SU-DHL-6 (cell line): ENCODE measurements at regions not wholly inside any gene's neighbourhood (a gene's known extent, or its start where the extent isn't known, plus 50 kb on each side); places are given as distances from the start of the nearest gene placed in this dataset.

ENCODE experiments used
- H2AFZ ChIP-seq: fragments of 200-600 bp; sonication (generic); 2 replicates; pipeline ENCODE4 v1.6.1; 2014; ENCODE audit warnings: low read depth, mild to moderate bottlenecking, moderate library complexity, mixed read lengths, antibody characterized with exemption, low read length; ENCODE audit not compliant: severe bottlenecking
- H3F3A ChIP-seq: fragments of 200-600 bp; shearing (Covaris generic); 2 replicates; pipeline ENCODE4 v1.6.0; 2016; ENCODE audit warnings: antibody characterized with exemption, mild to moderate bottlenecking; ENCODE audit not compliant: insufficient read depth
- H3K27ac ChIP-seq: fragments of 200-600 bp; sonication (generic); 2 replicates; pipeline ENCODE4 v1.5.1; 2016; ENCODE audit warnings: low read depth, mild to moderate bottlenecking, low read length, moderate library complexity, mixed read lengths
- H3K27me3 ChIP-seq: fragments of 200-600 bp; sonication (generic), shearing (Covaris generic); 2 replicates; pipeline ENCODE4 v1.6.0; 2014; ENCODE audit warnings: mild to moderate bottlenecking, low read length
- H3K36me3 ChIP-seq: fragments of 200-600 bp; sonication (generic); 2 replicates; pipeline ENCODE4 v1.6.1; 2014; ENCODE audit warnings: mild to moderate bottlenecking, low read length, mixed read lengths
- H3K4me2 ChIP-seq: fragments of 300-600, 200-600 bp; shearing (Covaris generic), sonication (generic); 2 replicates; pipeline ENCODE4 v1.6.0; 2014; ENCODE audit warnings: low read length, low read depth, mild to moderate bottlenecking; ENCODE audit not compliant: poor library complexity, severe bottlenecking
- H3K4me3 ChIP-seq: fragments of 200-600 bp; sonication (generic); 2 replicates; pipeline ENCODE4 v1.5.1; 2014; ENCODE audit warnings: antibody characterized with exemption, low read length, mild to moderate bottlenecking, mixed read lengths; ENCODE audit not compliant: insufficient read depth, poor library complexity, severe bottlenecking
- H3K79me2 ChIP-seq: fragments of 200-600 bp; sonication (generic); 2 replicates; pipeline ENCODE4 v1.6.1; 2014; ENCODE audit warnings: mild to moderate bottlenecking, low read length, moderate library complexity; ENCODE audit not compliant: insufficient read depth
- H3K9ac ChIP-seq: fragments of 200-600 bp; sonication (generic); 2 replicates; pipeline ENCODE4 v1.7.0; 2014; ENCODE audit warnings: mild to moderate bottlenecking, low read length
- H3K9me2 ChIP-seq: fragments of 200-600 bp; sonication (generic); replicated peaks from 2 replicates; pipeline ENCODE4 v1.6.1; 2014; ENCODE audit warnings: low read length; ENCODE audit not compliant: insufficient read depth
- H3K9me3 ChIP-seq: fragments of 200-600 bp; sonication (generic); 2 replicates; pipeline ENCODE4 v1.6.1; 2014; ENCODE audit warnings: low read length, mixed read lengths; ENCODE audit not compliant: insufficient read depth
- H4K20me1 ChIP-seq: fragments of 200-600 bp; sonication (generic); 2 replicates; pipeline ENCODE4 v1.6.1; 2014; ENCODE audit warnings: low read depth, mild to moderate bottlenecking, antibody characterized with exemption, low read length, moderate library complexity, mixed read lengths
- EZH2phosphoT487 ChIP-seq: fragments of 200-600 bp; sonication (generic), shearing (Covaris generic); conservative IDR thresholded peaks from 2 replicates; pipeline ENCODE4 v1.6.1; 2018; ENCODE audit warnings: mild to moderate bottlenecking, antibody characterized with exemption, low read length, moderate library complexity, mixed read lengths
- TF ChIP-seq, protein P1 (sequence below): fragments of 200-600 bp; sonication (generic); IDR thresholded peaks from one replicate; pipeline ENCODE4 v1.5.1; 2017; ENCODE audit warnings: antibody characterized with exemption, mild to moderate bottlenecking, low read length, moderate library complexity; ENCODE audit not compliant: insufficient read depth, poor library complexity, severe bottlenecking

DNA sequence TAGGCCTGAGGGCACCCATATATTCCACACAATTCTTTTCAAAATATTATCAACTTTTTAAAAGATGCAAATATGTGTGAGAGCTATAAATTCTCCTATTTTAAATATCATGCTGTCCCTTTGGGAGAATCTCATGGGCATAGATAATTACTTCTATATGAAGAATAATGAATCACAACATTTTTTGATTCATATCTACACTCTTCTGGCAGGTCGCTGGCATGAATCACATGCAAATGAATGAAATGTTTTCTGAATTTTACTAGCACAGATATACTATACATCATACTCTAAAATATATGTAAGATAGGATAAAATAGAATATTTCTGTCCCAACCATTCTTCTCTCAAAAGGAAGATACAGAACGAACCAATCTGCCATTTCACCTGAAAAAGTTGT is 277.7 kb upstream of the KCNH8 start:
- Histone ChIP-seq H4K20me1 (no peaks in the 10 kb centered on the region), H3K9me3 (no peaks in the 10 kb centered on the region), H3K27ac (no peak overlapping the region), H3F3A (no peaks in the 10 kb centered on the region), H3K79me2 (no peaks in the 10 kb centered on the region), H3K4me3 (no peak overlapping the region), H2AFZ (no peak overlapping the region), H3K4me2 (no peak overlapping the region), H3K27me3 (no peaks in the 10 kb centered on the region), H3K9ac (no peak overlapping the region), H3K9me2 (no peaks in the 10 kb centered on the region), H3K36me3 (no peaks in the 10 kb centered on the region)
- TF ChIP-seq, protein P1, sequence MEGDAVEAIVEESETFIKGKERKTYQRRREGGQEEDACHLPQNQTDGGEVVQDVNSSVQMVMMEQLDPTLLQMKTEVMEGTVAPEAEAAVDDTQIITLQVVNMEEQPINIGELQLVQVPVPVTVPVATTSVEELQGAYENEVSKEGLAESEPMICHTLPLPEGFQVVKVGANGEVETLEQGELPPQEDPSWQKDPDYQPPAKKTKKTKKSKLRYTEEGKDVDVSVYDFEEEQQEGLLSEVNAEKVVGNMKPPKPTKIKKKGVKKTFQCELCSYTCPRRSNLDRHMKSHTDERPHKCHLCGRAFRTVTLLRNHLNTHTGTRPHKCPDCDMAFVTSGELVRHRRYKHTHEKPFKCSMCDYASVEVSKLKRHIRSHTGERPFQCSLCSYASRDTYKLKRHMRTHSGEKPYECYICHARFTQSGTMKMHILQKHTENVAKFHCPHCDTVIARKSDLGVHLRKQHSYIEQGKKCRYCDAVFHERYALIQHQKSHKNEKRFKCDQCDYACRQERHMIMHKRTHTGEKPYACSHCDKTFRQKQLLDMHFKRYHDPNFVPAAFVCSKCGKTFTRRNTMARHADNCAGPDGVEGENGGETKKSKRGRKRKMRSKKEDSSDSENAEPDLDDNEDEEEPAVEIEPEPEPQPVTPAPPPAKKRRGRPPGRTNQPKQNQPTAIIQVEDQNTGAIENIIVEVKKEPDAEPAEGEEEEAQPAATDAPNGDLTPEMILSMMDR, result no peak
- no peak for TF ChIP-seq EZH2phosphoT487

DNA sequence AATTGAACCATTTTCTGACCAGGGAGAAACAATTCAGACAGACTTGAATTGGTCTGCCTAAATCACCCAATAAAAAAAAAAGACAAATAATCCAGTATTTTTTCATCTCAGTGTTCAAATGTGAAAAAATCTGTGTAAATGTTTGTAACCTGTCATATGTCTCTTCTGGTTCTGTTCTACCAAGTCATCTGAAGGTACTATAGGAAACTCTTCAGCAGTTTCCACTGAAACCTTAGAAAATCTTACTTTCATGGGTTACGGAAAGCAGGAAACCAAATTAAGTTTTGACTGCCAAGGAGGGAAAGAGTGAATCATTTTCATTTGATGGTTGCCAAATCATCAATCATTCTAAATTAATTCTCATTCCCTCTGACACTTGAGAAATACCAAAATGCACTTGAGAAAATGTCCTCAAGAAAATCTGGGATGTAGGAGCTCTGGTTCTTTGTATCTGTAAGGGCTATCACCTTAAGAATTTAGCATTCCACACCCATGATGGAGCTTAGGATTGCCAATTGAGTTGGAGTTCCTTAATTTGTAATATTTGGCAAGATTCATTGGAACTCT is 278.2 kb upstream of the KCNH8 start:
- TF ChIP-seq, protein P1, result no peak
- no peak for TF ChIP-seq EZH2phosphoT487

DNA sequence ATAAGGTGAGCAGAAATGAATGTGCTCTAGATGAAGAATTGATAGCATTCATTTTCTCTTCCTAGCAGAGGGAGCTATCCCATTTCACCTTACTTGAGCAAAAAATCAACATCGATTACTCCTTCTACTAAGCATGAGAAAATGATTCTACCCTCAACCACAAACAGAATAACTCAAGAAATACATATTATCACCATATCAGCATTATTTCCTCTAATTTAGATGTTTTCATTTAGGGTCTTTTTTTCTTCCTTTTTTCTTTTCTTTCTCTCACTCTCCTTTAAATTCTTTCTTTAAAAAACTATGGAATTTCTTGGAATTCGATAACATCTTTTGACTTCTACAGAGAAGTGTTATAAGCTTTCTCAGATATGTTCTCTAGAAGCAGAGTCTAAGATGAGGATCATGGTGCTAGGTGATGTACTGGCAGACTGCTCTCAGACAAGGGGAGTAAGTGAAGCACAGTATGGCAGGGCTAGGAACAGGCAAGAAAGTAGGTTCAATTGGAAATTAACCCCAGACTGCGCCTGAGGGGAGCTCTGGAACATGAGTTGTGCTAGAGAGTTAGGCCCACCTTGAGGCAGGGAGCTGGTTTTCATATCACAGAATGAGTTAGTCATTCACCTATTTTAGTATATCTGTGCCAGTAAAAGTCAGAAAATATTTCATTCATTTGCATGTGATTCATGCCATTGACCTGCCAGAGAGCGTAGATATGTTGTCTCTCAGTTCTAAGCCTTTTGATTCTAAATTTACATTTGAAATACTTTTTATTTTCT is 279.2 kb upstream of the KCNH8 start:
- Histone ChIP-seq H3K79me2 (no peaks in the 10 kb centered on the region), H3K27ac (no peak overlapping the region), H3K27me3 (no peaks in the 10 kb centered on the region), H3K9me2 (no peaks in the 10 kb centered on the region), H3F3A (no peaks in the 10 kb centered on the region), H3K4me2 (no peak overlapping the region), H4K20me1 (no peaks in the 10 kb centered on the region), H3K9ac (no peak overlapping the region), H3K4me3 (no peak overlapping the region), H3K9me3 (no peaks in the 10 kb centered on the region), H3K36me3 (no peaks in the 10 kb centered on the region), H2AFZ (no peak overlapping the region)
- TF ChIP-seq, protein P1, result no peak
- no peak for TF ChIP-seq EZH2phosphoT487

More for the DNA sequence above, 278.2 kb upstream of the KCNH8 start:
- Histone ChIP-seq H3K36me3 (no peaks in the 10 kb centered on the region), H2AFZ (no peak overlapping the region), H3K9ac (no peak overlapping the region), H3K9me3 (no peaks in the 10 kb centered on the region), H3K27ac (no peak overlapping the region), H3K4me3 (no peak overlapping the region), H3K79me2 (no peaks in the 10 kb centered on the region), H3K9me2 (no peaks in the 10 kb centered on the region), H4K20me1 (no peaks in the 10 kb centered on the region), H3K27me3 (no peaks in the 10 kb centered on the region), H3K4me2 (no peak overlapping the region), H3F3A (no peaks in the 10 kb centered on the region)
